Neural progenitor cell (in vitro differentiated cells): ENCODE measurements at regions not wholly inside any gene's neighbourhood (a gene's known extent, or its start where the extent isn't known, plus 50 kb on each side); places are given as distances from the start of the nearest gene placed in this dataset.

ENCODE experiments used
- DNase-seq: peaks from one replicate; pipeline ENCODE4 v3.0.0-alpha.2; 2016; ENCODE audit warnings: low spot score
- H2AFZ ChIP-seq: fragments of 200-600 bp; sonication (generic); replicated peaks from 2 replicates; pipeline ENCODE4 v1.6.1; 2016; ENCODE audit warnings: antibody characterized with exemption
- H3F3A ChIP-seq: fragments of 200-600 bp; sonication (generic); 2 replicates; pipeline ENCODE4 v1.6.1; 2016; ENCODE audit warnings: antibody characterized with exemption, low read depth
- H3K27ac ChIP-seq: fragments of 200-600 bp; sonication (generic); 2 replicates; pipeline ENCODE4 v1.5.1; 2016; ENCODE audit warnings: mild to moderate bottlenecking
- H3K27me3 ChIP-seq: fragments of 200-600 bp; sonication (generic); 2 replicates; pipeline ENCODE4 v1.6.1; 2016; ENCODE audit warnings: mild to moderate bottlenecking, moderate library complexity
- H3K36me3 ChIP-seq: fragments of 200-600 bp; sonication (generic); 2 replicates; pipeline ENCODE4 v1.5.1; 2016
- H3K4me1 ChIP-seq: fragments of 200-600 bp; sonication (generic); 2 replicates; pipeline ENCODE4 v1.6.1; 2016; ENCODE audit warnings: mixed run types
- H3K4me2 ChIP-seq: fragments of 200-600 bp; sonication (generic); 2 replicates; pipeline ENCODE4 v1.6.1; 2016
- H3K4me3 ChIP-seq: fragments of 200-600 bp; sonication (generic); 2 replicates; pipeline ENCODE4 v1.5.1; 2016
- H3K79me2 ChIP-seq: fragments of 200-600 bp; sonication (generic); 2 replicates; pipeline ENCODE4 v1.6.1; 2016; ENCODE audit warnings: low read depth
- H3K9ac ChIP-seq: fragments of 200-600 bp; sonication (generic); 2 replicates; pipeline ENCODE4 v1.6.1; 2016
- H3K9me3 ChIP-seq: fragments of 200-600 bp; sonication (generic); 2 replicates; pipeline ENCODE4 v1.5.1; 2016; ENCODE audit warnings: low read depth
- H4K20me1 ChIP-seq: fragments of 200-600 bp; sonication (generic); 2 replicates; pipeline ENCODE4 v1.6.1; 2016; ENCODE audit warnings: low read depth
- H3K27ac Mint-ChIP-seq: 3 replicates; pipeline ENCODE4 v1.8.0; 2021; ENCODE audit warnings: mixed read lengths
- H3K27me3 Mint-ChIP-seq: 2 replicates; pipeline ENCODE4 v1.8.0; 2022; ENCODE audit warnings: low read depth, mild to moderate bottlenecking, inconsistent platforms, moderate library complexity, mixed read lengths; ENCODE audit not compliant: insufficient read depth
- H3K36me3 Mint-ChIP-seq: 3 replicates; pipeline ENCODE4 v1.8.0; 2021; ENCODE audit warnings: mixed read lengths
- H3K4me1 Mint-ChIP-seq: 3 replicates; pipeline ENCODE4 v1.8.0; 2021; ENCODE audit warnings: mixed read lengths
- H3K4me3 Mint-ChIP-seq: 3 replicates; pipeline ENCODE4 v1.8.0; 2021; ENCODE audit warnings: mild to moderate bottlenecking, moderate library complexity, mixed read lengths
- H3K9me3 Mint-ChIP-seq: 3 replicates; pipeline ENCODE4 v1.8.0; 2020; ENCODE audit warnings: mixed read lengths
- EZH2 ChIP-seq: fragments of 200-600 bp; sonication (generic); IDR thresholded peaks from 2 replicates; pipeline ENCODE4 v1.6.1; 2017; ENCODE audit warnings: antibody characterized with exemption, mild to moderate bottlenecking, moderate library complexity
- EZH2phosphoT487 ChIP-seq: fragments of 200-600 bp; sonication (generic); IDR thresholded peaks from 2 replicates; pipeline ENCODE4 v1.6.1; 2017; ENCODE audit warnings: antibody characterized with exemption
- TF ChIP-seq, protein P1 (sequence below): fragments of 200-600 bp; sonication (generic); IDR thresholded peaks from 2 replicates; pipeline ENCODE4 v1.5.1; 2017; ENCODE audit warnings: antibody characterized with exemption, mild to moderate bottlenecking

DNA sequence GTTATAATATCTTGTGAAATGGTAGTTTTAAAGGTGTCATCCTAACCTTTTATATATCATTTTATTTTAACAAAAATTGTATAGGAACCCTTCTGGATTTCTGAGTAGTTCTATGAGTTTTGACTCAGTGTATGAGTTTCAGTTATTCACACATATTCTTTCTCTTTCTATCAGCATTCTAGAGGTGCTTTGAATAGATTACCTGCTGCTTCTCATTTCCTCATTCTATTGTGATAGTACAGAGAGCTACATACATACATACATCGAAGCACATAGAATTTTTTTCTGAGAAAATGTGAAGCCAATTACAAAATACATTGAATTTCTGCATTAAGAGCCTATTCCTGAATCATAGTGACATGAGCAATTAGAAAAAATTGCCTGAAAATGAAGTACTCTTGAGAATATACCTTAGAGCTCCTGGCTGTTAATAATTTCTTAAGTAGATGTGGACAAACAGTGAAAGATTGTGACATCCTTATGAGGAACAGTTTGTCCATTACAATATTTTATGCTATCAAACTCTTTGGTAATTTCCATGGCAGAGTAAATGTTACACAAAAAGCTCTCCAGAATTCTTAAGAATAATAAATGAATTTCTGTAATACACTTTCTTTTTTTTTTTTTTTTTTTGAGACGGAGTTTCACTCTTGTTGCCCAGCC is 556.6 kb downstream of the TRHDE start:
- no peak overlapping the region for H3K4me3 ChIP-seq
- no peaks in the 10 kb centered on the region for H3K36me3 ChIP-seq
- H2AFZ ChIP-seq, result no peak overlapping the region
- H3K4me1 Mint-ChIP-seq, result no peaks in the 10 kb centered on the region
- H3K9me3 ChIP-seq, result no peaks in the 10 kb centered on the region
- TF ChIP-seq EZH2, result no peak
- H3F3A ChIP-seq, result no peaks in the 10 kb centered on the region
- H3K27ac ChIP-seq, result no peak overlapping the region
- no peak for DNase-seq
- H3K4me3 Mint-ChIP-seq, result no peak overlapping the region
- no peaks in the 10 kb centered on the region for H4K20me1 ChIP-seq
- H3K4me1 ChIP-seq, result no peaks in the 10 kb centered on the region
- H3K36me3 Mint-ChIP-seq, result peaks cover 2% of the 10 kb centered on the region
- no peak overlapping the region for H3K4me2 ChIP-seq
- no peaks in the 10 kb centered on the region for H3K79me2 ChIP-seq
- H3K27me3 Mint-ChIP-seq, result peaks cover 8% of the 10 kb centered on the region
- H3K9me3 Mint-ChIP-seq, result peaks cover 9% of the 10 kb centered on the region
- no peak overlapping the region for H3K27ac Mint-ChIP-seq
- no peak overlapping the region for H3K9ac ChIP-seq
- H3K27me3 ChIP-seq, result no peaks in the 10 kb centered on the region

DNA sequence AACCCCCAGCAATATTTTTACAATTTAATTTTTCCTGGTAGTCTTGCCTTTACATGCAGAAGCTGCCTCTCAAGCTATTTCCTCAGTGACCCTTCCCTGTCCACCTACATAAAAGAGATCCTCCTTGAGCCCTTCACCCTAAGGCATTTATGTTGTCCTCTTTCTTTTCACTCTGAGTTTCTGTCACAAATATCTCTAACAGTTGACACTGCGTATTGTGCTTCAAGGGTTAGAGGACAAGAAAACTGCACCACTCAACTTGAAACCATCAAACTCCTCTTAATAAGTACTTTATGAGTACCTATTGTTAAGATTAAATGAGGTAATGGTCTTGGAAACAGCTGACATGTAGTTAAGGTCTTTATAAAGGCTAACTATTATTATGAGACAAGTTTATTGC is 557.7 kb downstream of the TRHDE start:
- Histone ChIP-seq H3K4me2 (no peak overlapping the region), H3K4me3 (no peak overlapping the region), H2AFZ (no peak overlapping the region), H3K4me1 (no peaks in the 10 kb centered on the region), H3K27me3 (no peaks in the 10 kb centered on the region), H3K36me3 (no peaks in the 10 kb centered on the region), H3K79me2 (no peaks in the 10 kb centered on the region), H3F3A (no peaks in the 10 kb centered on the region), H3K27ac (no peak overlapping the region), H4K20me1 (no peaks in the 10 kb centered on the region), H3K9me3 (no peaks in the 10 kb centered on the region), H3K9ac (no peak overlapping the region)
- no peak overlapping the region for H3K27ac Mint-ChIP-seq
- TF ChIP-seq, protein P1, sequence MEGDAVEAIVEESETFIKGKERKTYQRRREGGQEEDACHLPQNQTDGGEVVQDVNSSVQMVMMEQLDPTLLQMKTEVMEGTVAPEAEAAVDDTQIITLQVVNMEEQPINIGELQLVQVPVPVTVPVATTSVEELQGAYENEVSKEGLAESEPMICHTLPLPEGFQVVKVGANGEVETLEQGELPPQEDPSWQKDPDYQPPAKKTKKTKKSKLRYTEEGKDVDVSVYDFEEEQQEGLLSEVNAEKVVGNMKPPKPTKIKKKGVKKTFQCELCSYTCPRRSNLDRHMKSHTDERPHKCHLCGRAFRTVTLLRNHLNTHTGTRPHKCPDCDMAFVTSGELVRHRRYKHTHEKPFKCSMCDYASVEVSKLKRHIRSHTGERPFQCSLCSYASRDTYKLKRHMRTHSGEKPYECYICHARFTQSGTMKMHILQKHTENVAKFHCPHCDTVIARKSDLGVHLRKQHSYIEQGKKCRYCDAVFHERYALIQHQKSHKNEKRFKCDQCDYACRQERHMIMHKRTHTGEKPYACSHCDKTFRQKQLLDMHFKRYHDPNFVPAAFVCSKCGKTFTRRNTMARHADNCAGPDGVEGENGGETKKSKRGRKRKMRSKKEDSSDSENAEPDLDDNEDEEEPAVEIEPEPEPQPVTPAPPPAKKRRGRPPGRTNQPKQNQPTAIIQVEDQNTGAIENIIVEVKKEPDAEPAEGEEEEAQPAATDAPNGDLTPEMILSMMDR, result no peak
- no peak for TF ChIP-seq EZH2phosphoT487
- no peak for TF ChIP-seq EZH2
- H3K4me3 Mint-ChIP-seq, result no peak overlapping the region
- H3K4me1 Mint-ChIP-seq, result no peaks in the 10 kb centered on the region
- no peak for DNase-seq
- no peaks in the 10 kb centered on the region for H3K36me3 Mint-ChIP-seq
- H3K27me3 Mint-ChIP-seq, result peaks cover 8% of the 10 kb centered on the region
- peaks cover 3% of the 10 kb centered on the region for H3K9me3 Mint-ChIP-seq

DNA sequence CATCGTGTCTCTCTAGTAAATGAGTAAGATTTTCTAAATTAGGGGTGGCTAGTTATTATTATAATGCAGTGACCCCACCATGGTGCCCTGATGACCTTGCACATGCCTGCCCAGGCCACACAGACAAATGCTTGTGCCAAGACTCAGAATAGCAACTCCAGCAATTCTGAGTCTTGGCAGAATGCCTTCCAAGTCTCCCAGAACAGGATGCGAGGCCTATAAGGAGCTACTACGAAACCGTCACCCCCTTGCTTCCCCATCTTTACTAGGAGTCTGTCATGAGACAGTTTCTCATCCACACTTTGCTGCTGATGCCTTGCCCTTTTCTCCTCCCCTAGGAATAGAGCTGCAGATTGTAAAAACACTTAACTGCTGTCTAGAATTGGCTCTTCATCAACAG is 559.9 kb downstream of the TRHDE start:
- Histone ChIP-seq H3K9ac (no peak overlapping the region), H4K20me1 (no peaks in the 10 kb centered on the region), H3K4me2 (no peak overlapping the region), H3K9me3 (no peaks in the 10 kb centered on the region), H3F3A (no peaks in the 10 kb centered on the region), H3K4me3 (no peak overlapping the region), H3K36me3 (no peaks in the 10 kb centered on the region), H3K4me1 (no peaks in the 10 kb centered on the region), H3K79me2 (no peaks in the 10 kb centered on the region), H3K27me3 (no peaks in the 10 kb centered on the region), H3K27ac (no peak overlapping the region), H2AFZ (no peak overlapping the region)
- Mint-ChIP-seq H3K27ac (no peak overlapping the region), H3K4me3 (no peak overlapping the region), H3K9me3 (no peaks in the 10 kb centered on the region), H3K27me3 (peaks cover 5% of the 10 kb centered on the region), H3K4me1 (no peaks in the 10 kb centered on the region), H3K36me3 (no peaks in the 10 kb centered on the region)
- DNase-seq, result no peak
- TF ChIP-seq EZH2, result no peak
- TF ChIP-seq EZH2phosphoT487, result no peak
- TF ChIP-seq, protein P1, result no peak

DNA sequence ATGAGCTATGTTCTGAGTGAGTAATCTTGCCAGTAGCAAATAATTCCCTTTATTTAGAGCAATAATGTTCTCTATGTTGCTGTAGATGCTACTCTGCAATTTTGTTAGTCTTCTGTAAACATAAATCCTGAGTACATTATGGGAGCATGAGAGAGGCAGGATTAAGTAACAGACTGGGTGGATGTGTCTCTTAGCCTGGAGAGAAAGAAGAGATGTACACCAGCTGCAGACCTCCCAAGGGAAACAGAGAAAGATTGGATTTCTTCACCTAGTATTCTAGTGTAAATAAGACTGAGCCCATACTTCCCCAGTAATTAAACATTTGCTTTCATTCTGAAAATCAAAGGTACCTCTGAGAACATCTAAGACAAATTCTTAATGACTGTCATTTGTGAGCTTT is 564.0 kb downstream of the TRHDE start:
- Histone ChIP-seq H3K9ac (no peak overlapping the region), H3K79me2 (no peaks in the 10 kb centered on the region), H3K9me3 (no peaks in the 10 kb centered on the region), H2AFZ (no peak overlapping the region), H3K27ac (no peak overlapping the region), H3K4me3 (no peak overlapping the region), H3K4me2 (no peak overlapping the region), H3K4me1 (no peaks in the 10 kb centered on the region), H3K27me3 (no peaks in the 10 kb centered on the region), H3F3A (no peaks in the 10 kb centered on the region), H4K20me1 (no peaks in the 10 kb centered on the region), H3K36me3 (no peaks in the 10 kb centered on the region)
- Mint-ChIP-seq H3K4me1 (no peaks in the 10 kb centered on the region), H3K4me3 (no peak overlapping the region), H3K9me3 (peaks cover 9% of the 10 kb centered on the region), H3K36me3 (no peaks in the 10 kb centered on the region), H3K27ac (no peak overlapping the region), H3K27me3 (no peaks in the 10 kb centered on the region)
- no peak for DNase-seq
- TF ChIP-seq EZH2, result no peak
- TF ChIP-seq, protein P1, result no peak
- TF ChIP-seq EZH2phosphoT487, result no peak
